ENCODE measurements at regions not wholly inside any gene's neighbourhood (a gene's known extent, or its start where the extent isn't known, plus 50 kb on each side); places are given as distances from the start of the nearest gene placed in this dataset.
"Not testable (repeated sequence)": the region's sequence is repeated elsewhere in the genome, so short reads cannot be mapped to it uniquely, and the experiment has no call there.

- H3K4me2 ChIP-seq (ENCODE audit: insufficient read depth in 1 of 2, low read depth in 2 of 2, low read length in 2 of 2); H4K20me1 ChIP-seq (replicated peaks in 1 of 2; ENCODE audit: control insufficient read depth in 1 of 2, insufficient read depth in 2 of 2, low read length in 2 of 2); H3K27ac ChIP-seq (ENCODE audit: low read depth, low read length); H3K79me1 ChIP-seq (ENCODE audit: low read depth, low read length); H3K27me3 ChIP-seq (replicated peaks in 1 of 4; ENCODE audit: control insufficient read depth in 3 of 4, extremely low read depth in 1 of 4, insufficient read depth in 3 of 4, low read length in 3 of 4); H3K56ac ChIP-seq (replicated peaks; ENCODE audit: insufficient read length, low read depth, low read length); H2BK20ac ChIP-seq (ENCODE audit: low read length); FAIRE-seq; POLR2A ChIA-PET (ENCODE audit: partially characterized antibody); H3K23me2 ChIP-seq (ENCODE audit: low read depth, low read length); H2BK15ac ChIP-seq (ENCODE audit: low read length); H3K9ac ChIP-seq (replicated peaks in 1 of 4; ENCODE audit: extremely low read depth in 1 of 4, low read depth in 3 of 4, low read length in 3 of 4); H4K5ac ChIP-seq (ENCODE audit: insufficient read length, low read depth, low read length); H3K79me2 ChIP-seq (ENCODE audit: control insufficient read depth in 1 of 2, insufficient read depth in 2 of 2, low read length in 2 of 2); H2BK120ac ChIP-seq (replicated peaks; ENCODE audit: low read depth, low read length); DNase-seq (ENCODE audit: low read depth in 1 of 2, low spot score in 2 of 2); H2AFZ ChIP-seq (ENCODE audit: low read length); H3K4me3 ChIP-seq (ENCODE audit: extremely low read depth in 1 of 4, insufficient read depth in 2 of 4, low read depth in 3 of 4, low read length in 4 of 4); H3K4ac ChIP-seq (replicated peaks; ENCODE audit: insufficient read length, low read depth, low read length); H3K23ac ChIP-seq (ENCODE audit: insufficient read length); H2AK5ac ChIP-seq (ENCODE audit: low read depth, low read length); H4K8ac ChIP-seq (ENCODE audit: extremely low read depth, insufficient read depth, low read length); H2BK5ac ChIP-seq (ENCODE audit: low read depth, low read length); H3K18ac ChIP-seq (ENCODE audit: extremely low read depth, low read length); H3K36me3 ChIP-seq (ENCODE audit: control insufficient read depth in 2 of 4, insufficient read depth in 4 of 4, low read length in 3 of 4); H3K4me1 ChIP-seq (replicated peaks in 1 of 4; ENCODE audit: control insufficient read depth in 3 of 4, insufficient read depth in 4 of 4, low read length in 3 of 4); H4K91ac ChIP-seq (replicated peaks; ENCODE audit: insufficient read length, low read length); H2BK12ac ChIP-seq (ENCODE audit: low read depth, low read length); H3K14ac ChIP-seq (ENCODE audit: insufficient read length): not testable (repeated sequence)
- H3K9me3 ChIP-seq (ENCODE audit: insufficient read depth in 2 of 2, low read depth in 1 of 2, low read length in 1 of 2) = peaks cover 9 to 26% of the 10 kb centered on the region in 2 experiments; a peak in 3 of 4 replicates
- CTCF ChIA-PET (ENCODE audit: partially characterized antibody) = interaction anchor here (1.2 kb wide), 1 partner anchor 20 kb away, joined by 4 read pairs; no protein-coding TSS in a partner anchor
- 92% methylated on average over 3 of the region's 3 CpGs; no CpG with 5 or more reads in 1 of the 2 experiments for WGBS, 2 experiments (ENCODE audit: extremely low coverage in 1 of 2, insufficient coverage in 1 of 2, insufficient read length in 1 of 2, insufficient replicate concordance in 2 of 2, low coverage in 1 of 2, low lambda C conversion rate in 2 of 2, missing lambda C conversion rate in 1 of 2)
These were observed 568.6 kb upstream of the PTBP2 start for GRCh38 chr1:96152957-96153356.

Measured in H1 (cell line).